Ishikawa (cell line): ENCODE measurements at regions not wholly inside any gene's neighbourhood (a gene's known extent, or its start where the extent isn't known, plus 50 kb on each side); places are given as distances from the start of the nearest gene placed in this dataset.

Source experiments
- CEBPB ChIP-seq: IDR thresholded peaks from 2 replicates; pipeline ENCODE4 v1.6.1; 2012
- MAX ChIP-seq: IDR thresholded peaks from 2 replicates; pipeline ENCODE4 v1.6.1; 2012
- RAD21 ChIP-seq: IDR thresholded peaks from 2 replicates; pipeline ENCODE4 v1.6.1; 2012; ENCODE audit warnings: low read depth
- TAF1 ChIP-seq: IDR thresholded peaks from 2 replicates; pipeline ENCODE4 v1.6.1; 2012; ENCODE audit warnings: low read depth, mild to moderate bottlenecking
- TCF12 ChIP-seq: IDR thresholded peaks from 2 replicates; pipeline ENCODE4 v1.6.1; 2012; ENCODE audit warnings: low read depth
- USF1 ChIP-seq: IDR thresholded peaks from 2 replicates; pipeline ENCODE4 v1.6.1; 2012
- YY1 ChIP-seq: IDR thresholded peaks from 2 replicates; pipeline ENCODE4 v1.6.1; 2012; ENCODE audit warnings: low read depth
- ZBTB7A ChIP-seq: IDR thresholded peaks from 2 replicates; pipeline ENCODE4 v1.6.1; 2012; ENCODE audit warnings: low read depth

GRCh38 chr6:120852293-120852849, 481.9 kb downstream of the TBC1D32 start:
- TF ChIP-seq MAX (no peak), ZBTB7A (no peak), TAF1 (no peak), CEBPB (no peak), RAD21 (no peak), USF1 (no peak), YY1 (no peak), TCF12 (no peak)
